Inferior parietal cortex (tissue), 1 donor: ENCODE measurements at regions not wholly inside any gene's neighbourhood (a gene's known extent, or its start where the extent isn't known, plus 50 kb on each side); places are given as distances from the start of the nearest gene placed in this dataset.
A peak's percentile ranks its signal among the peaks of the same experiment; 100 is the strongest.

Experiments
- DNase-seq: peaks from one replicate; pipeline ENCODE4 v3.0.0-alpha.2; 2016; ENCODE audit errors: extremely low spot score

DNA sequence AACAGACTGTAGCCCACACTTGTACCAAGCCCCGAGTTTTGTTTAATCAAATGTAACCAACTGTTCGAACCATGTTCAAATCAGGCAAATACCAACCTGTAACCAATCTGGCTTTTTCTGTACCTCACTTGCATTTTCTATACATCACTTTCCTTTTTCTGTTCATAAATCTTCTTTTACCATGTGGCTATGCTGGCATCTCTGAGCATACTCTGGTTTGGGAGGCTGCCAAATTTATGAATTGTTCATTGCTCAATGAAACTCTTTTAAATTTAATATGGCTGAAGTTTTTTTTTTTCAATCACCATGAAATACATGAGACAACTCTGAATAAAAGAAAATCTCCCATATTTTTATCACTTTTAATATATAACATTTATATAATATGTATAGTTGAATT lies 256.1 kb downstream of the SLITRK6 start:
- no peak for DNase-seq

DNA sequence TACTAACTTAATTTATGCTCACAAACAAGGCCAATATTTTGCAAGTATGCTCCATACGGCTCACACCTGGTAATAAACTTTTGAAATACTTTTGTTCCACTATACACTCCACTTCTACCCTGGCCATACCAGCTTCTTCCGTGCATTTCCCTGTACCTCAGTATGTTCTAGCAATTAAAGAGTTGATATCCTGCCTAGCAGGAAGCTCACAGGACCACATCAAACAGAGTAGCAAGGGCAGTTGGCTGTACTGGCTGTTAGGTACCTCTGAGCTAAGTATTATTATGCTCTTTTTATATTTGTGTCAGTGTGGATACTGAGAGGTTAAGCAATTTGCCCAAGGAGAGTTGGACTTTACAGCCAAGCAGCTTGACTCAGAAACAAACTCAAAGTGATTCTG lies 257.7 kb downstream of the SLITRK6 start:
- DNase-seq, result no peak

DNA sequence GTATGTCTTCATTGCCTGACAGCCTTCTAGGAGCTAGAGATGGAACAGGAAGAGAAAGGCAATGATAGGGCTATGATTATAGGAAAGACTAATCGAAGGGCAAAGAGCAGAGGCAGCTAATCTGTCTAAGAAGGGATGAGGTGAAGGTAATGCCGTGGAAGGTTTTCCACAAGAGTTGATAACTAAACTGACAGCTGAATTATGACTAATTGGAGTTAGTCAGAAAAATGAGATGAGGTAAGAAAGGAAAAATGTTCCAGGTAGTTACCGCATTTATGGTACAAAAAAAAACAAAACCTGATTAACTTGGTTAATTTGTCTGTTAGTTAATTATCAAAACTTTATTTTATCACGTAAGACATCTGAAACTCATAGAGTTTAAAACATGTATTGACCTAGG lies 260.3 kb downstream of the SLITRK6 start:
- DNase-seq, result no peak

DNA sequence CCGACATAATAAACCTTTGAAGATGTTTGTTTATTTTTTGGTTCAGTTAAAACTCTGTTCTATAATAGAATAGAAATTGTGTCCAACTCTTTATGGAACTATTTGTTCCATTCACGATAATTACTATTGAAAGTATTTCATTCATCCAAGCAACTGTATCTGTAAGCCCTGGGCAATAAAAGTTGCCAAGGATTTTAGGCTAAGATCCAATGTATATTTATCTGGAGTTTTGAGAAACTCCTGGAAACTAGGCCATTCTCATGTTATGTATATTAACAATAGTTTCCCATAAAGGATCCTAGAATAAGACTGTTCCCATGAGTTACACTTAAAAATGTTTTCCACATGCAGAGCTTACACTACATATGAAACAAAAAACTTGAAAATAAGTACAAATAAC lies 261.6 kb downstream of the SLITRK6 start:
- no peak for DNase-seq

DNA sequence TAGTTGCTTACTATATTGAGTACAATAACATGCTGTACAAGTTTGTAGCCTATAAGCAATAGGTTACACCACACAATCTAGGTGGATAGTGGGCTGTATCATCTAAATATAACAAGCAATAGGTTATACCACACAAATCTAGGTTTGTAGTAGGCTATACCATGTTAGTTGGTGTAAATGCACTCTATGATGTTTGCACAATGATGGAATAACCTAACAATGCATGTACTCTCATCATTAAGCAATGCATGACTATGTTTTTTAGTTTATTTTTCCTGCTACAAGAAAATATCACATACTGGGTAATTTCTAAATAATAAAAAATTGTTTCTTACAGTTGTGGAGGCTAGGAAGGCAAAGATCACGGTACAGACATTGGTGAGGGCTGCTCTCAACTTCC lies 262.5 kb downstream of the SLITRK6 start:
- DNase-seq, result no peak

DNA sequence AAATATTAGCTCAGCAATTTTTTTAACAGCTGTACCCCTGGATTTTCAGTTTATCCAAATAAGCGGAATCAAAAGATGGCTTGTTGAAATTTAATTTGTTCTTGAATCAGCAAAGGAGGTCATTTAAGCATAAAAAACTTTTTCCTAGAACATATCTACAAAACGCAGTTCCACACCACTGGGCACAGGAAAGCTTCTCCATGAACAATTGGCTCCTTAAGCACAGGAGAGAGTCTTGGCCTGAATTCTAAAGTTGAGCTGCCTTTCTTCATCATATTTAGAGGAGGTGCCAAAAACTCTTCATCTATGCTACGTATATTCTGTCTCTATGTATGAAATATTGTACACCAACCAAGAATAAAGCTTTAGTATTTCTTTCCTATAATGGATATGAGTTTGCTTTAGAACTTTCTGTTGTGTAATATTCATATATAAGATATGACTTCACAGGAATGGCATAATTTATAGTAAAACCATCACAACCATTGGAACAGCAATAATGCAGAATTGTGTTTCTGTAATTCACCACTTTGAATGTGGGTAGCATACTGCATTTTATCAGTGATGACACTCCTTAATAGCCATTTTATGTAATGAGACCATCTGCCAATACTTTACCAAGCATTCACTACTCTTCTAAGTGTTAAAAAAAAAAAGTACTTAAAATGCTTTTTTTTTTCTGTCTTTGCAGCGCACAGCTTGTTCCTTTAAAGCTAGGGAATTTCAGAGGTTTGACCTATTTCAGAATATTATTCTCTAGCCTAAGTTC lies 263.7 kb downstream of the SLITRK6 start:
- DNase-seq, result no peak

DNA sequence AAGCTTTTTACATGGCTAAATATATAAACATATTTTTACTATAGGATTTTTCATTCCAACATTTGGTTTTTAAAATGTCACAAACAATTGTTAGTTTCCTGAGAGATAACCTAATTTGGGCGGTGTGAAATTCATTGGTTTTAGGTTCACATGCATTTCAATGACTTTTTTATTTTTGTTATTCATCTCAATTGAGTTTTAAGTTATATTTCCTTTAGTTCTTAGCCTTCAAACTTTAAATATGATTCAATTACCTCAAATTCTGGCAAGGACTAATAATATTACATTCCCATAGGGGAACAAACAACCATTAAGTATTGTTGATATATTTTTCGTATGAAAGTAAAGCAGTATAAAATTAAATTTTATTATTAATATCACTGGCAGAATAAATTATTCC lies 265.3 kb downstream of the SLITRK6 start:
- no peak for DNase-seq

DNA sequence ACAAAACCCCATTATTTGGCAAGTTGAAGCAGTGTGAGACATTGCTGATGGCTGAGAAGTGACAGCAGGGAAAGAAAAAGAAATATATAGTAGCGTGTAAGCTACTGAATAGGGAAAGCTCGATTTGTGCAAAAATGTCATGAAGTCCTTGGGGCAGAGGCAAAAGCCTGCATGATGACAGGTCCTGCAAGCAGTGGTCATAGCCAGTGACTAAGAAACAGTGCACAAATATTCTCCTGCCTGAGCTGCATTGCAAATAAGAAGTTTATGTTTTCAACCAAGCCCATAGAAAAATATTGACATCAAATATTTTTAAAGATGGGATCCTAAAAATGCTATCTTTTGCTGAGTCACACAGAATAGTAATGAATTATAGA lies 270.0 kb downstream of the SLITRK6 start:
- no peak for DNase-seq

DNA sequence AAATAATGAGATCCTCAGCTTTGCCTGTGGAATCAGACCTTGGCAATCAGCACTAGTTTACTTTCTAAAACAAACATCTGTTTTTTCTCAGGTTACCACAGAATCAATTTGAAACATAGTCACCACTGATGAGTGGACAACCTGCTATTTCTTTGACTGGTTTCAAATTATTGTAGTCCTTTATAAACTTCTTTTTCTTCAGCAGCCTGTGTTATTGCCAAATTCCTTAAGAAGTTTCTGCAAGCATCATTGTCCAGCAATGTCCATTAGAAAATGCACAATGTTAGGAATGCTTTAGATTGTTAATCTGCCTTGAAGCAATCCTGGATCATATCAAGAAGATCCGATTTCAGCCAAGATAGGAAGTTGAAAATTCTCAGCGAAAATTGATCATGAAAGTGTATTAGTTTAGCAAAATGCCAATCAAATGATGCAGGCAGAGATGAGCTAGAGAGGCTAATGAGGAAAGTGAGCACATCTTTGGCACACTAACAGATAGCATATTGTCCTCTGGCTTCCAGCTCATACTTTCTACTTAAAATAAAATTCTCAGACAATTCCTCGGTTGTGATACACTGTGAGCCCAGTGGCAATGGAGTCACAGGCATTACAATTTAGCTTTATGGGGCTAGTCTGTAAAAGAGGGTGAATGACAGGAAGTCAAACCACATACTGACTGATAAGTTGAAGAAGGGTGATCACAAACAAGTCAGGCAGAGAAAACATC lies 270.6 kb downstream of the SLITRK6 start:
- peak; percentile 42 for DNase-seq

DNA sequence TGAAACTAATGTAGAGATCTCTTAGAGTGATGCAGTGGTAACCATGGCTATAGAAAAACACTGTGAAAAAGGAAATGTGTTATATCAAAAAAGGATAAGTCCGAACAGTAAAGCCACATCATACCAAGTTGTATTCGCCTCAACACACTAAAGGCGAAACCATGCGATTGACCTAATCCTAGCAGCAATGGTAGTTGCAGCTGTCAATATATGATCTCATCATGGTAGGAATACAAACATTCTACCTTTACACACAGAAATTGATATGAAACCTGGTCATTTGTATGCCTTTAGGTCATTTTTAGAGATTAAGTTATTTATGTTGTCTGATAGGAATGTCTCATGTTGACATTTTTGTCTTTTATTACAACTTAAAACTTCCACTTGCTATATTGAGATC lies 271.9 kb downstream of the SLITRK6 start:
- no peak for DNase-seq

DNA sequence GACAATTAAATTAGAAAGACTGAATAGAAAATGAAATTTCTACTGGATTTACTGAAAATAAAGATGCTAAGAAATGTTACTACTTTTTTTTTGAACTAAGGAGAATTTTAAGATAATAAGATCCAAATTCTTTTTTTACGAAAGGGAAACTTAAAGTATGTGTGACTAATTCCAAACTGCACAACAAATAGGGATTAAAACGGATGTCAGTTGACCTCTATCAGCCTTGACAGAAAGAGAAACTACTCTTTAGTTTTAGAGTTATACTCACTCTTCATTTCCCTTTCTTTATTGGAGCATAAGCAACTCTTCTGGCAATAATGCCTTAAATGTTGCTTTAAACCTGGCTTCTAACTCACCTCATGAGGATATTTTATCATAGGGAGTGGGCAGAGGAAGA lies 273.8 kb downstream of the SLITRK6 start:
- no peak for DNase-seq

DNA sequence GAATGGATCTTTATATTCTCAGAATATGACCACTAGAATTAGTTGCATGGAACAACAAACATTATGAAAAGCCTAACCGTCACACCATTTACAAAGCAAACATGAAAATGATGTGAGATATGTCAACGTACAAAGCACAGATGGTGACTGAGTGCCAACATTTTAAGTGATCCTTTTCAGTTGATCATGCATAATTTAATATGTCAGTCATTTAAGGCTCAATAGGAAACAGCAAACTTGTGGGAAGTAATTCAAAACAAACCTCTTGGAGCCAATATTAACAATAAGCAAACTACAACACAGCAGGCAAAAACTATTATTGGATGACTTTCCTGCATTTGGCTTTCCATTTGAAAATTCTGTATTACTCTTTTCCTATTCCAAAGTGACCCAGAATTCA lies 277.6 kb downstream of the SLITRK6 start:
- no peak for DNase-seq

DNA sequence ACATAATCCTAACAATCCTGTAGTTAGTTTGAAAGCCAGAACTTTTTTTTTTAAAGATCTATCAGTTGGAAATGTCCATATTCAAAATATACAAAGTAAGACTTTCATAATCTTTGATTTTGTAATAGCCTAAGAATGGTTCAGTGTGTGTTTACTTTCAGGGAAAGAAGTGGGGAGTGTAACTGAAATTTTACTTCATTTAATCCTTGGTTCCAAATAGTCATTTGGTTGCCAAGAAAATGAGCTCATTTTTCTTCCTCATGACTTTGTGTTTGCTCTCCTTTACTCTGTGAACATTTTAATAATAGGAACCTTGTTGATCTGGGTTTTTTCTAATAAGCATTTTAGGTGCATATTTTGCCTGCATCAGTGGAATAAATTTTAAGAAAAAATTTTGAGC lies 278.8 kb downstream of the SLITRK6 start:
- no peak for DNase-seq

DNA sequence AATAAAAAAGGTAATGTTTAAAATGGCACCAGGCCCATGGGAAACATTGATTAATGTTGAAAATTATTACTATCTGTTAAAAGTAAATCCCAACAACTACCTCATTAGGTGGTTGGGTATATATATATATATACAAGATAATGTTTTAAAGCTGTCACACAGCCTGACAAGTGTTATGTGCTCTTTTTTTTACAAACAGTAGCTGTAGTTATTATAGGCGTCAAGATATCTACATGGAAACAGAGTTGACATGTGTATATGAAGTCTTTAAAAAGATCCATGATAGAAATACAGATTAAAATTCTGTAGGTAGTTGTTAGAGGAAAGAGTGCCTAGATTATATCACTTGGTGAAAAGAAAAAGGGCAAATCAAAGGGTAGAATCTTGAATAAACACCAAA lies 279.9 kb downstream of the SLITRK6 start:
- DNase-seq, result no peak

DNA sequence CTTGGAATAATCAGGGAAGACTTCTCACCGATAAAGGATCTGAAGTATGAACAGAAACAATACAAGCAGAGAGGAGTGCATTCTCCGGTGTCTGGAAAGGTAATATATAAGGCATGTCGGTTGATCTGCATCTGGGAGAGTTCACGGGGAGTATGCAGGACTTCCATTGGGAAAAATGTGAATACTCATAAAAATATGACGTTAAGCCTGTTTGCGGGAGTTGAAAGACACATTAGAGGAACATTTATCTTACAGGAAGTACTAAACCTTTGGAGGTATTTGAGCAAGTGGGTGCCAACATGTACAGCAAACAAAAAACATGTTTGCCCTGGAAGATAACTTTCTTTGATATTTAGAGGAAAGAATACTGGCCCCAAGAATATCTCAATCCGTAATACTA lies 286.8 kb downstream of the SLITRK6 start:
- DNase-seq, result no peak

DNA sequence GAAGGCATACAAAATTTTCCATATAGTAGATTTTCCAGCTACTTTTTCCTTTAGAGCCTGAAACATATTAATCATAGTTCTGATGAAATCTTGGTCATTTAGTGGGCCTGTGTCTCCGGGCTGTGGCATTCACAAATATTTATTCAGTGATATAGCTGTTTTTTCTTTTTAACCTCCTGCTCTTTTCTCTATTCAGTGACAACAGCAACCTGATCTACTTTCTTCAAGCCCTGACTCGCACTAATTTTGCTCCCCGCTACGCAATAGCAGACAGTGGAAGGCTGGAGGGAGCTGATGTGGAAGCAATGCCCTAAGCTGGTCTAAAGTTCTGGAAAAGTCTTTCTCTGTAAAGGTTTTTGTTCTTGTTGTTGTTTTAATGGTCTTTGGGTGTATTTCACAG lies 289.7 kb downstream of the SLITRK6 start:
- DNase-seq, result no peak

DNA sequence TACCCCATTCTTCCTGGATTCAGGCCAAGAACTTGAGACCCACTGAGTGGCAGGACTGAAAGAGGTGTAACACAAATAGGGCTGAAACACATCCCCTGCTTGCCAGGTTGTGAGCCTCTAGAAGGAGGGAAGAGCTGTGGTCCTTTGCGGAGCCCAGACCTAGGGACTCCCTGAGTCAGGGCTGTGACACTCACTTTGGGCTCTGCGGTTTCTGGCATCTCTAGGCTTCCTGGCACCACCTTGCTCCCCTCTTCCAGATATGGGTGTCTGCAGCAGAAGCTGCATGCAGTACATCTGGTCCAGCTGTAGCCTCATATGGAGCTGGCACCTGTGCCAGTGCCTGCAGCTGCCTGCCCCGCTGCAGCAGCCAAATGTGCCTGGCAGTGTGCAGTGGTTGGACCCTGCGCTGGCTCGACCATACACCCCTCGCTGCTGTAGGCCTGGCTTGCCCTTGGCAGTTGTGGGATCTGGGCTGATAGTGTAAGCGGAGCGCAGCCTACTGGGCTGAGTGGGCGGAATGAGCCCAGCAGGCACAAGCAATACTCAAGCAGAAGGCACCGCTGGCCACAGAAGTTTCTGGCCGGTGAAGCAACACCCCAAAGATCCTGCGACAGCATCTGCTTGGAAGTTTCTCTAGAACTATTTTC lies 290.4 kb downstream of the SLITRK6 start:
- DNase-seq, result no peak

DNA sequence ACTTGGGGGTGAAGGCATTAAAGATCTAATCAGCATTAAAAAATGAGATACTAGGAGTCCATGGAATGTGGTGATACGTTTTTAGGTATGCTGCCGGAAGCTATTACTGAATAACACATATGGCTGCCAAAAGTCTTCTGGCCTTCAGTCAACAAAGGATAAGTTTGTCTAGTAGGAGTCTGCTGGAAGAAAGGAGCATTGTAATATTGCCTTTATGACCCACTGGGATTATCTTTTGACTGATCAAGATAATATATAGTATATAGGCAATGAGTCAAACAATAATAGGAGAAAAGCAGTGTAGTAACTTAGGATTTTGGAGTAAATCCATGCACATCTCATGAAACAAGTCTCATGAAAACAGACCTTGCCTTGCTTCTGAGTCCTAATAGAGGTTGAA lies 295.4 kb downstream of the SLITRK6 start:
- no peak for DNase-seq

DNA sequence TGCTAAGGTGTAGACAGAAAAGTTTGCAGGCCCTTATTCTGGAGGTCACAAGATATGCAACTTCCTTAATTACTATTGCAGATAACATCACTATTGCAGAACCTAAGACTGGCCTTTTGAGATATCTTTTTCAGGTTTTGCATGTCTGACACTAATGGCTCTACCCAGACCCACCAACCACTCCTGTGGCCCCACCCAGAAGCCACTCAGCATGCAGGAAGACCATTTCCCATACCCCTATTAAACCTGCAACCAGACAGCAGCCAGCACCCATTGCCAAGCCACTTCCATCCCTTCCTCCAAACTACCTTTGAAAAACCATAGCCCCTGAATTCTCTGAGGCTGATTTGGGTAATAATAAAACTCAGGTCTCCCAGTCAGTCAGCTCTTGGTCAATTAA lies 297.6 kb downstream of the SLITRK6 start:
- DNase-seq, result no peak

DNA sequence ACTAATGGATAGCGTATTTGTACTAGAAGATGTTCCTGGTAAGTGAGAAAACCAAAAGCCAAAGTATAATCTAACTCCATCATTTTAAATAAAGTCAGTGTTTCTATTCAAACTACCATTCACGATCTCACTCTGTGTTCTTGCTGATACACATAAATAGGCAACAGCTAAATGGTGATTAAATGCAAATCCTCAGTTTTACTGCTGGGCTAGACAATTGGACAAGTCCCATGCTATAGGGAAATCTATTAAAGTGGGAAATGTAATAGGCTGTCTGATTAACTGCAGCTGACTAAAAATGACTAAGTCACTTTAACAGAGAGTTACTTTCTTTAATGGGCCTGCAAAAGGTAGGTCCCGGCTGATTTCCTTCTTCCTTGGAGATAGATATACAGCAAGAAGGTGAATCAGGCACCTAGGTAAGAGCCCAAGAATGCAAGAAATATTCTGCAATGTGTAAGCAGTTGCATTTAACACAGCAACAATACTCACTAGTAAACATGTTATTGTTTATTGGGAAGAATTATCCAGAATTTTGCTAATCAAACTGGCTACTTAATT lies 298.4 kb downstream of the SLITRK6 start:
- no peak for DNase-seq

DNA sequence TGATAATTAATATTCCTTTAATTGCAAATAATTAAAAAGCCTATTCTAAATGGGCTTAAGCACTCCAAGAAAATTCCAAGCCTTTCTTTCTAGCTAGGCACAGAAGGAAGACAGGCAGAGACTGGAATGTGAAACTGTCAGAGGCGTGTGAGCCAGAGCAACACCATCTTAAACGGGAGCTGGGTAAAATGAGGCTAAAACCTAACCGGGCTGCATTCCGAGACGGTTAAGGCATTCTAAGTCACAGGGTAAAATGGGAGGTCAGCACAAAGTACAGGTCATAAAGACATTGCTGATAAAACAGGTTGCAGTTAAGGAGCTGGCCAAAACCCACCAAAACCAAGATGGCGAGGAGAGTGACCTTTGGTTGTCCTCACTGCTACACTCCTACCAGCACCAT lies 300.4 kb downstream of the SLITRK6 start:
- no peak for DNase-seq

DNA sequence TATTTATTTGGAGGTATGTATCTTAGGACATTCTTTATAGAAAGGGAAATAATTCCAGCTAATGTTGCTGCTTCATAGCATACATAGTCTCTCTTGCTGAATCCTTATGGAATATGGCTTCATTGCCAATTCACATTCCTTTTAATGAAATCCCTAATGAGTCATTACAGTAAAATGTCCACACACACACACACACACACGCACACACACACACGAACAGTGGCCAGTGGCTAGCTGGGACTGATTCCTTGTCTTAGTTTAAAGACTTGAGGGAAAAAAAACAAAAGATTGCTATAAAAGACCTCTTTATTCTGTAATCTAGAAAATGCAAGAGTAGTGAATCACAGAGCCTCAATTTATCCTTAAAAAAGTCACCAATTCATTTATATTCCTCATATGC lies 301.6 kb downstream of the SLITRK6 start:
- DNase-seq, result no peak

DNA sequence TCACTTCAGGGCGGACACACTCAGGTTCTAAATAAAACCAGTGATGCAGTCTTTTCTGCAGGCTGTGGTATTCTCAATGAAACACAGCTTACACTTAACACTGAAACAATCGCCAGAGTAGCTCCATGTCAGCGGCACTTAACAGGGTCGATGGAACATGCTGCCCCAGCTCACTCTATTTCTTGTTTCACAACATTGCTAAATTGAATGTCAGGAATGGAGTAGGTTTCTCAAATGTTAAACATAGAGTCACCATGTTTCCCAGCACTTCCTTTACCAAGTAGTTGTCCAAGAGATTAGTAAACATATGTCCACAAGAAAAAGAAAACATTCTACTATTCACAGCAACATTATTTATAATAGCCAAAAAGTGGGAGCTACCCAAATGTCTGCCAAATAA lies 306.9 kb downstream of the SLITRK6 start:
- DNase-seq, result no peak
